HepG2 (cell line): ENCODE measurements at regions not wholly inside any gene's neighbourhood (a gene's known extent, or its start where the extent isn't known, plus 50 kb on each side); places are given as distances from the start of the nearest gene placed in this dataset.
"Not testable (repeated sequence)": the region's sequence is repeated elsewhere in the genome, so short reads cannot be mapped to it uniquely, and the experiment has no call there.

Experiments used
- ATAC-seq: fragments of 200-7000 bp; cut with Tn5 transposase; 3 replicates; pipeline ENCODE4 v1.9.1; 2020; ENCODE audit warnings: mild to moderate bottlenecking, moderate library complexity
- BruUV-seq: library from RNA; stranded (reverse); fragments of 400-500 nt; replicated peaks from 2 replicates; lab custom pipeline; 2021; lab: Mats Ljungman, UMichigan
- CTCF ChIA-PET: fragments of 300-600 bp; formaldehyde crosslinking; extraction: SDS; loops from one replicate; lab custom pipeline; 2021; ENCODE audit warnings: low total read pairs, inconsistent platforms, low intra/inter-chr PET ratio; lab: Yijun Ruan, JAX
- POLR2A ChIA-PET: fragments of 350-600 bp; sonication (Branson Sonifier 250); formaldehyde crosslinking; loops from one replicate; lab custom pipeline; 2020; ENCODE audit warnings: antibody characterized with exemption, inconsistent platforms; lab: Yijun Ruan, JAX
- DNase-seq: peaks from one replicate; pipeline ENCODE4 v3.0.0-alpha.2; 2015; ENCODE audit warnings: low spot score
- FAIRE-seq: peaks from 3 replicates; lab custom pipeline; 2011; peaks lifted over from hg19 to GRCh38; lab: Jason Lieb, UNC
- H2AFZ ChIP-seq: one replicate; pipeline ENCODE4 v1.6.1; 2011; ENCODE audit warnings: low read length, inconsistent platforms
- H3K27ac ChIP-seq: fragments of 300-600 bp; 3 replicates; pipeline ENCODE4 v1.8.0; 2011; ENCODE audit warnings: mixed run types, mild to moderate bottlenecking, mixed read lengths, low read length, inconsistent platforms; ENCODE audit not compliant: insufficient read depth; ENCODE audit errors: extremely low read length
- H3K27me3 ChIP-seq, 2 experiments: fragments of 200-600 bp in 1 of 2; 2 replicates in 1 of 2; 3 replicates in 1 of 2; pipeline versions ENCODE4 v1.6.0 to v1.8.0; 2011; ENCODE audit warnings: low read length in 2 of 2, mild to moderate bottlenecking in 2 of 2, moderate library complexity in 2 of 2, inconsistent platforms in 1 of 2; ENCODE audit not compliant: insufficient read depth in 2 of 2, control insufficient read depth in 1 of 2
- H3K36me3 ChIP-seq, 2 experiments: fragments of 200-600 bp in 1 of 2; replicated peaks in 1 of 2; 2 replicates in 1 of 2; 3 replicates in 1 of 2; pipeline versions ENCODE4 v1.5.1 to v1.8.0; 2011; ENCODE audit warnings: low read length in 2 of 2, inconsistent platforms in 1 of 2; ENCODE audit not compliant: insufficient read depth in 2 of 2, control insufficient read depth in 1 of 2
- H3K4me1 ChIP-seq: 2 replicates; pipeline ENCODE4 v1.5.1; 2012; ENCODE audit warnings: low read length, inconsistent platforms; ENCODE audit not compliant: insufficient read depth
- H3K4me2 ChIP-seq: 2 replicates; pipeline ENCODE4 v1.6.0; 2011; ENCODE audit warnings: low read depth, low read length, inconsistent platforms
- H3K4me3 ChIP-seq, 3 experiments: fragments of 200-600 bp in 1 of 3; sonication (generic), shearing (Covaris generic) in 1 of 3; replicated peaks in 1 of 3; 2 replicates each; pipeline ENCODE4 v1.5.1; 2011 to 2016; ENCODE audit warnings: low read length in 3 of 3, inconsistent platforms in 2 of 3, low read depth in 2 of 3, mild to moderate bottlenecking in 2 of 3, control low read depth in 1 of 3, mixed read lengths in 1 of 3; ENCODE audit not compliant: insufficient read depth in 1 of 3
- H3K79me2 ChIP-seq: one replicate; pipeline ENCODE4 v1.6.1; 2011; ENCODE audit warnings: low read length, inconsistent platforms; ENCODE audit not compliant: insufficient read depth
- H3K9ac ChIP-seq: 2 replicates; pipeline ENCODE4 v1.6.0; 2011; ENCODE audit warnings: mild to moderate bottlenecking, low read depth, low read length, inconsistent platforms; ENCODE audit not compliant: insufficient read depth
- H3K9me3 ChIP-seq: 2 replicates; pipeline ENCODE4 v1.5.1; 2012; ENCODE audit warnings: mild to moderate bottlenecking, low read length
- H4K20me1 ChIP-seq: 2 replicates; pipeline ENCODE4 v1.6.0; 2011; ENCODE audit warnings: inconsistent platforms, mild to moderate bottlenecking, low read length, moderate library complexity; ENCODE audit not compliant: insufficient read depth
- WGBS: methylation state at CpG from one replicate; pipeline ENCODE4 v1.1.6; 2017; ENCODE audit warnings: low lambda C conversion rate; 5-methylcytosine and 5-hydroxymethylcytosine counted together
- in situ Hi-C: cut with HindIII; loops from 2 replicates; pipeline ENCODE4 v1.10.0; 2017; ENCODE audit warnings: low pct_unique_long_range_greater_than_20kb; ENCODE audit not compliant: extremely low pct_ligation_motif_present
- intact Hi-C: fragments of 100-400 bp; cut with micrococcal nuclease; formaldehyde crosslinking; loops from one replicate; pipeline ENCODE4 v1.10.0; 2022; ENCODE audit not compliant: unreplicated experiment

DNA sequence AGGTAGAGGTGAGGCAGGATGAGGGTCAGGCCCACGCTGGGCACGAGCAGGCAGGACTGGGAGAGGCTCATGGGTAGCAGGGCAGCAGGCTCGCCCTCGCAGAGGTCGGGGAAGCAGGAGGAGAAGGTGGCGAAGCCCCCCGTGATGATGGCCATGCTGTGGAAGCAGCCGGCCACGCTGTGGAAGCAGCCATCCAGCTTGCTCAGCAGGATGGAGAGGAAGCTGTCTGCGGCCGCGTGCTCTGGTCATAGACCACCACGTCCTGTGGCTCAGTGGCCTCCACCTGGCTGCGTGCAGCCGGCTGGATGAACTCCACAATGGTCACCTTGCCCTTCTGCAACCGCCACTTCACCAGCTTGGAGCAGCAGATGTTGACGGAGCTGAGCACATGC lies 135.6 kb upstream of the PTPN20 start:
- in situ Hi-C loops, H2AFZ ChIP-seq, H3K36me3 ChIP-seq, H3K4me2 ChIP-seq, H3K27ac ChIP-seq, H3K4me3 ChIP-seq, POLR2A ChIA-PET, H3K79me2 ChIP-seq, FAIRE-seq, H3K4me1 ChIP-seq, intact Hi-C loops, H3K9me3 ChIP-seq, BruUV-seq, H3K9ac ChIP-seq, H4K20me1 ChIP-seq, H3K27me3 ChIP-seq, CTCF ChIA-PET, DNase-seq: not testable (repeated sequence)
- 88% methylated on average over 13 of the region's 17 CpGs for WGBS
- peak; percentile 34; the same call in 1 of the 3 replicates for ATAC-seq

DNA sequence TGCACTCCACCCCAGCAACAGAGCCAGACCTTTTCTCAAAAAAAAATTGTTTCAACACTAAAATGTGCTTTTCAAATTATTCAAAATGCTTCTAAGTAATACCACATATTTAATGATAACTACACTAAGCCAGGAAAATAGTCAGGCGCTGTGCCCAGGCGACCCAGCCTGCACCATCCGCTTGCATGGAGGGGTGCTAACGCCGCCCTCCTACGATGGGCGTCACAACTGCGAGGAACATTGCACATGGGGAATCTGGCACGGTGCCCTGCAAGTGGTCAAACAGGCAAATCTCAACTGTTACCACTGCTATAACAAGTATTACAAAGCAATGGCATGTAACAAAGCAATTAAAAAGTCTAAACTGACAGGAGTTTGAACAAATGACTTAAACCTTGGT lies 131.7 kb upstream of the PTPN20 start:
- H3K9ac ChIP-seq, CTCF ChIA-PET, H3K36me3 ChIP-seq, BruUV-seq, H3K27me3 ChIP-seq, POLR2A ChIA-PET, H3K9me3 ChIP-seq, H2AFZ ChIP-seq, H3K27ac ChIP-seq, intact Hi-C loops, H3K4me2 ChIP-seq, in situ Hi-C loops, H3K79me2 ChIP-seq, ATAC-seq, DNase-seq, H4K20me1 ChIP-seq, H3K4me3 ChIP-seq, FAIRE-seq: not testable (repeated sequence)
- WGBS, result 97% methylated on average over 9 of the region's 9 CpGs
- H3K4me1 ChIP-seq, result peaks cover 19% of the 10 kb centered on the region

DNA sequence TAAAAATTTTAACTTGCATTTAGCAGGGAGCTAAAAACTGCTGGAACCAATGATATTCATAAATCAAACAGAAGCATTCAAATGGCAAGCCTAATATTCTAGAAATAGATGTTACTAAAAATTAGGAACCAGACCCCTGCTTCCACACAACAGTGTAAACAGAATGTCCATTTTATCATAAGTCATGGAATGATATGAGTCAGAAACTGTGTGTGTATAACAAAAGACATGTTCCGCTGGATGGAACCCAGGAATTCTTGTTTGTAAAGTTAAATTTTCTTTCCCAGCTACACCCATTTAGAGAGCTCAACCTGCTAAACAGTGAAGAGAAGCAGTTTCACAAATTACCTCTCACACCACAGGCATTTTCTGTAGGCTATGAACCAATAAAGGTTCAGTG lies 131.1 kb upstream of the PTPN20 start:
- H3K36me3 ChIP-seq, BruUV-seq, H3K9me3 ChIP-seq, CTCF ChIA-PET, ATAC-seq, H3K9ac ChIP-seq, H3K27ac ChIP-seq, FAIRE-seq, H3K4me2 ChIP-seq, H2AFZ ChIP-seq, H3K79me2 ChIP-seq, DNase-seq, H3K27me3 ChIP-seq, intact Hi-C loops, H4K20me1 ChIP-seq, in situ Hi-C loops, H3K4me3 ChIP-seq, POLR2A ChIA-PET: not testable (repeated sequence)
- WGBS, result 100% methylated on average over 1 of the region's 1 CpG
- H3K4me1 ChIP-seq, result peaks cover 24% of the 10 kb centered on the region

DNA sequence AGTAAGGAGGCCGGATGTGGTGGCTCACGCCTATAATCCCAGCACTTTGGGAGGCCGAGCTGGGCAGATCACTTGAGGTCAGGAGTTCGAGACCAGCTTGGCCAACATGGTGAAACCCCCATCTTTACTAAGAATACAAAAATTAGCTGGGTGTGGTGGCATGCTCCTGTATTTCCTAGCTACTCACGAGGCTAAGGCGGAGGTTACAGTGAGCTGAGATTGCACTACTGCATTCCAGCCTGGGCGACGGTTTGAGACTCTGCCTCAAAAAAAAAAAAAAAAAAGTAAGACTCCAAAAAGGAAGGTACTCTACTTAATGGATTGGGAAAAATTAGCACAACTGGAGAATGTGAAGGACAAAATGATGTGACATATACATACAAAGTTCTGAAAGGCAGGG lies 130.2 kb upstream of the PTPN20 start:
- ATAC-seq, in situ Hi-C loops, H3K36me3 ChIP-seq, H3K9me3 ChIP-seq, H3K9ac ChIP-seq, H3K27ac ChIP-seq, BruUV-seq, H2AFZ ChIP-seq, H4K20me1 ChIP-seq, POLR2A ChIA-PET, intact Hi-C loops, H3K4me3 ChIP-seq, CTCF ChIA-PET, FAIRE-seq, H3K4me2 ChIP-seq, H3K79me2 ChIP-seq, H3K27me3 ChIP-seq, DNase-seq: not testable (repeated sequence)
- 97% methylated on average over 8 of the region's 8 CpGs for WGBS
- H3K4me1 ChIP-seq, result peaks cover 25% of the 10 kb centered on the region
